Endodermal cell (in vitro differentiated cells): ENCODE measurements at regions not wholly inside any gene's neighbourhood (a gene's known extent, or its start where the extent isn't known, plus 50 kb on each side); places are given as distances from the start of the nearest gene placed in this dataset.

Experiments used
- DNase-seq: peaks from one replicate; pipeline ENCODE4 v3.0.0-alpha.2; 2017
- H3K27ac ChIP-seq: 2 replicates; pipeline ENCODE4 v1.5.1; 2013; ENCODE audit warnings: mild to moderate bottlenecking, low read depth, low read length, moderate library complexity
- H3K27me3 ChIP-seq: 2 replicates; pipeline ENCODE4 v1.6.1; 2013; ENCODE audit warnings: mild to moderate bottlenecking, low read length, moderate library complexity; ENCODE audit not compliant: insufficient read depth, control insufficient read depth, poor library complexity, severe bottlenecking
- H3K36me3 ChIP-seq: 2 replicates; pipeline ENCODE4 v1.7.0; 2013; ENCODE audit warnings: mild to moderate bottlenecking, low read length, moderate library complexity; ENCODE audit not compliant: control insufficient read depth, insufficient read depth
- H3K4me1 ChIP-seq: one replicate; pipeline ENCODE4 v1.7.0; 2013; ENCODE audit warnings: low read length; ENCODE audit not compliant: control insufficient read depth, insufficient read depth
- H3K4me3 ChIP-seq: 2 replicates; pipeline ENCODE4 v1.5.1; 2013; ENCODE audit warnings: mild to moderate bottlenecking, low read length, moderate library complexity
- H3K9ac ChIP-seq: 2 replicates; pipeline ENCODE4 v1.6.1; 2013; ENCODE audit warnings: mild to moderate bottlenecking, low read length, moderate library complexity; ENCODE audit not compliant: poor library complexity, severe bottlenecking; ENCODE audit errors: extremely low read depth
- H3K9me3 ChIP-seq: 2 replicates; pipeline ENCODE4 v1.6.1; 2013; ENCODE audit warnings: mild to moderate bottlenecking, low read length, moderate library complexity; ENCODE audit not compliant: control insufficient read depth
- H3K27ac Mint-ChIP-seq: 2 replicates; pipeline ENCODE4 v1.8.0; 2020; ENCODE audit warnings: mixed read lengths
- H3K27me3 Mint-ChIP-seq: 2 replicates; pipeline ENCODE4 v1.8.0; 2021; ENCODE audit warnings: mild to moderate bottlenecking, mixed read lengths; ENCODE audit not compliant: insufficient read depth
- H3K36me3 Mint-ChIP-seq: 2 replicates; pipeline ENCODE4 v1.8.0; 2020; ENCODE audit warnings: low read depth, mixed read lengths
- H3K4me1 Mint-ChIP-seq: 2 replicates; pipeline ENCODE4 v1.8.0; 2020; ENCODE audit warnings: mixed read lengths
- H3K4me3 Mint-ChIP-seq: 2 replicates; pipeline ENCODE4 v1.8.0; 2020; ENCODE audit warnings: mild to moderate bottlenecking, moderate library complexity, mixed read lengths
- H3K9me3 Mint-ChIP-seq: 2 replicates; pipeline ENCODE4 v1.8.0; 2020; ENCODE audit warnings: mild to moderate bottlenecking, mixed read lengths
- CTCF ChIP-seq: fragments of 200-600 bp; sonication (generic); conservative IDR thresholded peaks from 2 replicates; pipeline ENCODE4 v1.5.0; 2021; ENCODE audit warnings: antibody characterized with exemption, mild to moderate bottlenecking
- WGBS, 2 experiments: methylation state at CpG; one replicate each; pipeline versions ENCODE4 v1.1.5 to v1.1.7; 2013; ENCODE audit warnings: missing lambda C conversion rate in 2 of 2, mixed read lengths in 1 of 2; ENCODE audit not compliant: insufficient coverage in 1 of 2, insufficient read length in 1 of 2; 5-methylcytosine and 5-hydroxymethylcytosine counted together

- H3K4me1 Mint-ChIP-seq: no peaks in the 10 kb centered on the region
- 25 to 33% methylated on average over 3 of the region's 3 CpGs for WGBS, 2 experiments
- Histone ChIP-seq H3K9me3 (peaks cover 3% of the 10 kb centered on the region), H3K36me3 (no peaks in the 10 kb centered on the region), H3K27me3 (no peaks in the 10 kb centered on the region), H3K27ac (no peak overlapping the region), H3K9ac (no peak overlapping the region), H3K4me3 (no peak overlapping the region), H3K4me1 (no peaks in the 10 kb centered on the region)
- no peak overlapping the region for H3K4me3 Mint-ChIP-seq
- peaks cover 10% of the 10 kb centered on the region for H3K9me3 Mint-ChIP-seq
- DNase-seq: peak; percentile 86
- no peak overlapping the region for H3K27ac Mint-ChIP-seq
- H3K27me3 Mint-ChIP-seq: peaks cover 37% of the 10 kb centered on the region
- H3K36me3 Mint-ChIP-seq: no peaks in the 10 kb centered on the region
- TF ChIP-seq CTCF: peak; percentile 91
Measured at GRCh38 chr6:33967966-33968724, 164.3 kb upstream of the MLN start.

DNA sequence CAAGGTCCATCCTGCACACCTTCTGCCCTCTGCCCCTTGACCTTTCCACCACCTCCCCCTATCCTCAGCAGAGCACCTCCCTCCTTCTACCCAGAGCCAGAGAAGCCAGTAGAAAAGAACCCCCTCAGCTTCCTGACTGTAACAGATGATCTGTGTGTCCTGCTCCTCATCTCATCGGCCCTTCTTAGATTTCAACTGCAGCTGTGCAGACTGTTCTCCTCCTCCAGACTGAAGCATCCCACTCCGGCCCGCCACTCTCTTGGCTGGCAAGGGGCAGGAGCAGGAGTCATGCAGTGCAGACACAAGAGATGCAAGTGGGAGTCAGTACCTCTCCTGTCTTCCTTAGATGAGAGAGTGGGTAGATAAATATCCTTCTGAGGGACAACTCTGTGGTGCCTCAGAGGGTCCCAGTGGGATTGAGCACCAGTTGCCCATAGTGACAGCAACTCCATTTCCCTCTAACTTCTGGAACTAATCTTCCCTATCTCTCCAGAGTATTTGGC is 163.5 kb upstream of the MLN start:
- Histone ChIP-seq H3K36me3 (no peaks in the 10 kb centered on the region), H3K9me3 (no peaks in the 10 kb centered on the region), H3K9ac (no peak overlapping the region), H3K4me1 (no peaks in the 10 kb centered on the region), H3K27ac (no peak overlapping the region), H3K4me3 (no peak overlapping the region), H3K27me3 (no peaks in the 10 kb centered on the region)
- Mint-ChIP-seq H3K27me3 (peaks cover 34% of the 10 kb centered on the region), H3K36me3 (no peaks in the 10 kb centered on the region), H3K27ac (no peak overlapping the region), H3K4me1 (no peaks in the 10 kb centered on the region), H3K4me3 (no peak overlapping the region), H3K9me3 (peaks cover 7% of the 10 kb centered on the region)
- peak; percentile 26 for DNase-seq
- TF ChIP-seq CTCF: no peak
- 83 to 91% methylated on average over 2 to 3 of the region's 3 CpGs for WGBS, 2 experiments

- Histone ChIP-seq H3K4me3 (no peak overlapping the region), H3K9me3 (no peaks in the 10 kb centered on the region), H3K27me3 (no peaks in the 10 kb centered on the region), H3K36me3 (no peaks in the 10 kb centered on the region), H3K4me1 (no peaks in the 10 kb centered on the region), H3K27ac (no peak overlapping the region), H3K9ac (no peak overlapping the region)
- Mint-ChIP-seq H3K4me1 (no peaks in the 10 kb centered on the region), H3K27ac (no peak overlapping the region), H3K9me3 (peaks cover 3% of the 10 kb centered on the region), H3K36me3 (no peaks in the 10 kb centered on the region), H3K4me3 (no peak overlapping the region), H3K27me3 (peaks cover 29% of the 10 kb centered on the region)
- DNase-seq: peak; percentile 21
- TF ChIP-seq CTCF: no peak
- 87 to 100% methylated on average over 1 to 2 of the region's 2 CpGs for WGBS, 2 experiments
Measured at GRCh38 chr6:33966536-33966935, 162.7 kb upstream of the MLN start.
